AG08396 (cell line): ENCODE measurements at regions not wholly inside any gene's neighbourhood (a gene's known extent, or its start where the extent isn't known, plus 50 kb on each side); places are given as distances from the start of the nearest gene placed in this dataset.

Experiments used
- DNase-seq: peaks from one replicate; pipeline ENCODE4 v3.0.0; 2012; ENCODE audit warnings: low spot score, mixed read lengths

DNA sequence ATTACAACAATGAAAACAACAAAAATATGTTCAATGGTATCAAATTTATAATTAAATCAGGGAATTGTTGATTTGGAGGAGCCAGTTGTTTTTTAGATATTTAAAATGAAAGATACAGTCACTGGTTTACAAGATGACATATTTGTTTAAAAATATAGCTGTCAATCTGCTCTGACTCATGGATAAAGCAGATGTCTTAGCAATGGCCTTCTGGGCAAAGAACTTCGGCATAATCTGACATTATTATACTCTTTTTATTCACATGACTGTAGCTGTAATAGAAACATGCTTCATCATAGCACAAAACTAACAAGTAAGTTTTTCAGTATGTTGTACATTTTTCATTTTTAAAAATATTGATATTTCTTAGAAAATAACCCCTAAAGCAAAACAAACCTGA, 267.4 kb downstream of the CENPW start:
- no peak for DNase-seq

DNA sequence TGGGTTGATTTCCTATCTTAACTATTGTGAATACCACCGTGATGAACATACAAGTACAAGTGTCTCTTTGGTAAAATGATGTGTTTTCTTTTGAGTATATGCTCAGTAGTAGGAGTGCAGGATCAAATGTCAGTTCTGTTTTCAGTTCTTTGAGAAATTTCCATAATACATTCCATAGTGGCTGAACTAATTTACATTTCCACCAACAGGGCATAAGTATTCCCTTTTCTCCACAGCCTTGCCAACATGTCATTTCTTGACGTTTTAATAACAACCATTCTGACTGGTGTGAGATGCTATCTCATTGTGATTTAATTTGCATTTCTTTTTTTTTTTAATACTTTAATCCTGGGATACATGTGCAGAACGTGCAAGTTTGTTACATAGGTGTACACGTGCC, 268.8 kb downstream of the CENPW start:
- DNase-seq, result no peak

DNA sequence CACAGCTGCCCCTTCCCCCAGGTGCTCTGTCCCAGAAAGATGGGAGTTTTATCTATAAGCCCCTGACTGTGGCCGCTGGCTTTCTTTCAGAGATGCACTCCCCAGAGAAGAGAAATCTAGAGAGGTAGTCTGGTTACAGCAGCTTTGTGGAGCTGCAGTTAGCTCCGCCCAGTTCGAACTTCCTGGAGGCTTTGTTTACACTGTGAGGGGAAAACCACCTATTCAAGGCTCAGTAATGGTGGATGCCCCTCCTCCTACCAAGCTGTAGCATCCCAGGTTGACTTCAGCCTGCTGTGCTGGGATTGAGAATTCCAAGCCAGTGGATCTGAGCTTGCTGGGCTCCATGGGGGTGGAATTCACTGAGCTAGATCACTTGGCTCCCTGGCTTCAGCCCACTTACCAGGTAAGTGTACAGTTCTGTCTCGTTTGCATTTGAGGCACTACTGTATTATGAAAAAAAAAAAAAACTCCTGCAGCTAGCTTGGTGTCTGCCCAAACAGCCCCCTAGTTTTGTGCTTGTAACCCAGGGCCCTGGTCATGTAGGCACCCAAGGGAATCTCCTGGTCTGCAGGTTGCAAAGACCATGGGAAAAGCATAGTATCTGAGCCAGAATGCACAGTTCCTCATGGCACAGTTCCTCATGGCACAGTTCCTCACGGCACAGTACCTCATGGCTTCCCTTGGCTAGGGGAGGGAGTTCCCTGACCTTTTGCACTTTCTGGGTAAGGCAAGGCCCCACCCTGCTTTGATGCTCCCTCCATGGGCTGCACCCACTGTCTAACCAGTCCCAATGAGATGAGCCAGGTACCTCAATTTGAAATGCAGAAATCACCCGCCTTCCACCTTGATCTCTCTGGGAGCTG, 275.0 kb downstream of the CENPW start:
- no peak for DNase-seq

DNA sequence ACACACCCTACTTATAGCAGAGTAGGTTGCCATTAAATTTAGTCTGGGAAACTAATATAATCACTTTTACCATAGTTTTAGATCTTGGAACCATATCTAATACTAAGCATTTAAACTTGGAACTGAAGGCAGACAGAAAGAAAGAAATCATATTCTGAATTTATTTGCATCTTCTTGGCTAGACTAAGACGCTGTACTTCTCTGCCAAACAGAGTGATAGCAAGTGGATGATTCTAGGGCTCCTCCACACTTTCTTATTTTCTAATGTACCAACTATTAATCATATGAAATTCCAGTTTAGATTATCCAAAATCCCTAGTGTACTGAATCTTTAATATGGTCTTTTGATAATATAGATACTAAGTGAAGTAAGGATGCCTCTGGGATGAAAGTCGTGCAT, 277.0 kb downstream of the CENPW start:
- DNase-seq, result no peak

DNA sequence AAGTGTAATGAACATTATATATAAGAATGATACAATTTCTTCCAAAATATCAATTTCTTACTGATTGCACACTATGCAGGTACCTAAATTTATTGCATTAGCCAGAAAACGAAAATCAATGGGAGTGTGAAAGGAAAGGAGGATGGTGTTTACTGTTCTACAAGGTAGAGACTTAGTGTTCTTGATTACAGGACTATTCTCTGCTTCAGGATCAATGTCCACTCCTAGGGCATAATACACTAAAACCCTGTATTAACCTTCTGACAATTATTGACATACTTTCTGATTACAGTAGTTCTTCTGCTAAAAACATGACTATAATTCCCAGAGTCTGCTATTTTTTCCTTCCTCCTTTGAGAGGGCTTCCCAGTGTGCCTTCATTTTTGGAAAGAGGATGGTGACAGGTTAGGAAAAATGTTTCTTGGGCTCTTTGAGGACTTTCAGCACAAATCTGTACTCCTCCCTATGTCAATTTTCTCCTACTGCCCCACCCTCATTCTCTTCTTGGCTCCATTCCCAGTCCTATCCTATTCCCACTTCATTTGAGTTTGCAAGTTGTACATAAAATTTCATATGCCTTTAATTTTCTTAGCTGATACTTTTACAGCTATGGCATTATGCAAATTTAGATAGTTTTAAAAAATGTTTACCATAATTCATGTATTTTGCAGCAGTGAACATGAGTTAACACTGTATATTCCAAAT, 278.9 kb downstream of the CENPW start:
- no peak for DNase-seq

DNA sequence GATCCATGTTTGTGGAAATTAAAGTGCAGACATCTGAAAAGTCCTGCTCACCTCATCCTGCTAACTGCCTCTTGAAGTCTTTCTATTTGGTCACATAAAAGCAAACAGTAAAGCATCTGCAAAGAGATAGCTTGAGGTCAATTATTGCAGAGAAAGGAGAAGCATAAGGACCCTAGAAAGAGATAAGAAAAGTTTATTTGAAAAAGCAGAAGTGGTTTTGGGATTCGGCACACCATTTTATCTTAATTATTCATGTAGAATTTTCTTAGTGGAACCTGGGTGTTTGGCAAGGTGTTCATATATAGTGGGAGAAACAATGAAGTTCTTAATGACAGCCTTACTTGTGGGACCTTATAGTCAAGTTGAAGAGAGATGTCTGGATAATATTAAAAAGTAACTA, 280.8 kb downstream of the CENPW start:
- no peak for DNase-seq

DNA sequence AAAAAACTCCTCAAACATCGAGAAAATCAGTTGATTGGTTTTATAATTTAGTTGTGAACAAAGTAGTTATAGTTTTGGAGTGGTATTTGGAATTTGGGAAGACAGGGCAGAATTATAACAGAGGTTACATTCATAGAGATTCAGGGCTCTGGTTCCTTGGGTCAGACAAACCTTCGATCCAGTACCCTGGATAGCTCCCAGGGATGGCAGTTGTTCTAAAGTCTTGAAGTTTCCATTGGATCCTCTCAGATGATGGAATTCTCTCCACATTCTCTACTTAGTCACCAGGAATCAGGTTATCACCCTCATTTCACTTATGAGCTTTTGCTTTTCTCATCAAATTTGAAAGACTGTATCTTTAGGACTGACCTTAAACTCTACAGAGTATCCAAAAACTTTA, 285.1 kb downstream of the CENPW start:
- peak; percentile 36 for DNase-seq

DNA sequence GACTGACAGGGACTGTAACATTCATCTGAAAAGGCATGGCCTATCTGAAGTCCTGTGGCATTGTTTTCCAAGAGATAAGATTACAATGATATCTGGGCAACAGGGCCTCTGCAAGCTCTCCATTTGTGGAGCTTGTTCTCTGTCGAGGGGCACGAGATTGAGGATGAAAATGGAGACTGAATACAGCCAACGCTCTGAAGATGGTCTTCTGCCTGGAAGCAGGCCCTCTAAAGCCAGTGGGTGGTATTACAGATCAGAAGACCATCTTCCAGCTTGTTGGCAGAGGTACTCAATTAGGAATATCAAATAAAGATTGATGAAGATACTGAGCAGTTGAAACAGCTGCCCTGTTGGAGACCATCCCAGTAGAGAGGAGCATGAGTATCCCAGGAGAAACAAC, 288.2 kb downstream of the CENPW start:
- DNase-seq, result no peak

DNA sequence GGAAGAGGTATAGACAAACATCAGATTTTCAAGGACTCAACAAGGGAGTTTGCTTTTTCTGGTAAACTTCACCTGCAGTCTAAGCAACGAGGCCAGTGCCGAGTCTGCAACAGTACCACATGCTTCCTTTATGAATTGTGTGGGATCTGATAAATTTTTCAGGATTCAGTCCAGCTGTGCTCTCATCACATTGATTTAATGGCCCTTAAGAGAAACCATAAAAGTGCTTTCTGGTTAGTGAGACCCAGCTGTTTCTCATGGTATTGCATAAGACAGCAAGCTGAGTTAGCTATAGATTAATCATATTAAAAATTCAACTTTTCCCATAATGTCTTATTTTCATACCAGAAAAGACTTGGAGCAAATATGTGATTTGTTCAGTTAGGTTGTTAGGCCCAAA, 291.4 kb downstream of the CENPW start:
- DNase-seq, result no peak

DNA sequence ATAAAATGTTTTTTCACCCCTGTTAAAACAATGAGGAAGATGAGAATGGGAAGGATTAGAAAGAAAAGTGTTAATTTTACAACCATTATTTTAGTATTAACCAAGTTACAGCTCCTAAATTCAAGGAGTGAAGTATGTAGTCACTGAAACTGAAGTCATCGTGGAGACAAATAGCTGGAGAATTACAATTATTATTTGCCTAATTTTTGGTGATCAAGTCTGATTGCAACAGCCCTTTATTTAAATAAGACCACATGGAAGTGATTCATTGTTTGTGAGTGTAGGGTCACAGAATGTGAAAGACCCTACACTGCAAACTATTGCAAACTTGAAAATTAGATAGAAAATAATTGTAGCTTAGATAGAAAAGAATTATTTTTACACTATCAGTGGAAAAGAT, 292.4 kb downstream of the CENPW start:
- no peak for DNase-seq

DNA sequence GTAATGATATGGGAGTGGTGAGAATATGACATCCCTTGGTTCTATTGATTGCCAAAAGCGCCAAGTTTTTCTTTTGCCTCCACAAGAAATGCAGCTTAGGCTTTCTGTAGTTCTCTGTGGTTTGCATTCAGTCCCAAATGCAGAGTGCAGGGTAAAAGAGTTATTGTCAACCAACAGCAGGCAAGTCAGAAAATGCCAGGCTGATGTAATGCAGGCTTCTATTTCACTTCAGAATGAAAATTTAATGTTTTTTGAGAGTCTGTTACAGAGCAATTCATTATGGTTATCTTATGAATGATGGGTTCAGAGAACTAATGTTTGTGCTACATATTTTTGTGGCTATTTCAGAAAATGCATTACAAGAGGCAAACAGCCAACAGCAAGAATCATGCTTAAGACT, 293.5 kb downstream of the CENPW start:
- no peak for DNase-seq

DNA sequence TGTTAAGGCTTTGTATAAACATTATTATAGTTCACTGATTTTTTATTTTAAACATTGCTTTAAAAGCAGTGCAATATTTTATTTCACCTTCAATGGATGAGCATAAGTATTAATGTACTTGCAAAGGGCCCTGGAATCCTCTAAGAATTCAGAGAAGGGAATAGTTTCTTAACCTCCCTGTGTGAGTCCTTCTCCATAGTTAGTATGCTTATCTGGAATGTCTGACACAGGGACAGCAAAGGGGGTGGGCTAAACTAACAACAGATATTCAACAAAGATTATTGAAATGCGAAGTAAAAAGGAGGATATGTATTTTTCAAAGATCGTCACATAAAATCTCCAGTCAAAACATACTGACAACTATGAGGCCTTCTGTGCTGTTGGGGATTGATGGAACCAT, 300.4 kb downstream of the CENPW start:
- no peak for DNase-seq

DNA sequence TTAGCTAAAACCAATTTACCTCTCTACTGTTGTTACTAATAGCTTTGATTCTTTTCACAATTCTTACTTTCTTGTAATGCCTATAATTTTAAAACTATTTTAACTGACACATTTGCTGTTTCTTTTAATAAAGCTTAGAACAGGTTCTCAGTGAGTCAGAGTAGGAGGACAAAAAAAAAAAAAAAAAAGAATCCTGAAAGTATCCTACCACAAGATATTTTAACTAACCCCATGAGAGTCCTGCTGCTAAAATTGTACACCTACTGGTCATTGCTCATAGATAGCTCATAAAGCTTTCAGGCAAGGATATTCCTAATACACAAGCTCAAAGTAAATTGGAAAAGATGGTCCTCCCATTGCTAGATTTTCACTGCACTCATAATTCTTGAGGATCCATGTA, 301.0 kb downstream of the CENPW start:
- no peak for DNase-seq

DNA sequence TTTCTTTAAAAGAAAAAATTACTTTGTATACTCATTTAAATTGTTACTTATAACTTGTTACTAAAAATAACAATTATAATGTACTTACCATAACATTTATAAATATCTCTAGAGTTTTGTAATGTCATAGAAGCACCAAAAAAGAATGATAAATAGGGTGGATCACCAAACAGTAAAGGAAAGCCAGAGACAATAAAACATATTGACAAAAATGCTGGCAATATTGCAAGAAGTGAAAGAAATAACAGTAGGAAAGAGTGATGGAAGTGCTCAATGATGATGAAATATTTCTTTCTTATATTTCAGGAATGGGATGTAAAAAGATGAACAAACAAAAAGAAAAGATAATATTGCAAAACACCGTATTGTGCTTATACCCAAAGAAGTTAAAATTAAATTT, 301.7 kb downstream of the CENPW start:
- DNase-seq, result no peak

DNA sequence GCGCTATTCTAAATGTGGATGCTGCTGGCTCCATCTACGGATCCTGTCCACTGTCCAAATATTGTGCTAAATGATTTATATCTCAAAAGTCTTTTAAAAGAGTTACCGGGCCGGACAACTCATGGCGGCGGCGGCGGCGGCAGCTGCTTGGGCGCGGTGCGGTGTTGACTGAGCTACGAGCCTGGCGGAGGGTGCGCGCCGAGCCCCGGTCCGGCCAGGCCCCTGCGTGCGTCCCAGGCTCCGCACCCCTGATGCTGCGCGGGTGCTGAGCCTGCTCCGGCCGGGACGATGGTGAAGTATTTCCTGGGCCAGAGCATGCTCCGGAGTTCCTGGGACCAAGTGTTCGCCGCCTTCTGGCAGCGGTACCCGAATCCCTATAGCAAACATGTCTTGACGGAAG, 303.4 kb downstream of the CENPW start:
- no peak for DNase-seq

DNA sequence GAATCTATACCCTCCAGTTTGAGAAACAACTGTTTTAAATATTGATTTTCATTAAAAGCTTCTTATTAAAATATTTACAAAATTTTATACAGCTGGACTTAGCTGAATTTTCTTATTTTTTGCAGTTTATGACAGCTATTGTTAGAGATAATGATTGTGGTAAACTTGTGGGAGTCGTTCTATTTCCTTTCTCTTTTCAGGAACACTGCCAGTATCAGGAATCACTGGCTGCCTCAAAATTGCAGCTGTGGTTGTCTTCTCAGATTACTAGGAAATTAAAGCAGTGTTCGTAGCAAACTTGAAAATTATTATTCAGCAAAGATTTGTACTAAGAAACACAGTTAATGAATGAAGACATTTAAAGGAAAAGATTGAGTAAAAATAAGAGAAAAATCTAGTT, 311.0 kb downstream of the CENPW start:
- DNase-seq, result peak; percentile 16

DNA sequence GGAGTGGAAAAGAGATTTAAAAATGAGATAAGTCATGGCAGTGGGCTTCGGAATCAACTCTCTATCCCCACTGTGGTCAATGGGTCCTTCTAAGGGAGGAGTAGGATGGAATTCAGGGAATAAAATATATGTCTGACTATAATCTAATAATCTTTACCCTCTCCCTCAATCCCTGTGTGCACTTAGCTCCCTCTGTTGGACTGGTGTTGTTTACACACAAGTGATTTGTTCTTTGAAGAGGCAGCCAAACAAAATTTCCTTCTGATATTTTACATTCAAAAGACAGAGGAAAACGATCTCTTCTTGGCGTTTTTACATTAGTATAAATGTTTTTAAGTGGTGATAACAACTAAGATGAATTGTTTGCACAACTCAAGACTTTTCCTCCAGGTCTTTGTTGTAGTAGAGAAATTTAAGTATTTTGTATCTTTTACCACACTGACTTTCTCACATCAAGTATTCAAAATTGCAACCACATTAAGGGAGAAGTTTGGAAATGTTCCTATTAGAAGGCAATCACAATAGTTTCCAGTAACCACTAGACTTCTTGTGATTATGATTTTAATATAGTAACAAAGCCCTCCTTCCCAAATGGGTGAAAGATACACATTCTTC, 317.8 kb downstream of the CENPW start:
- peak; percentile 30 for DNase-seq

DNA sequence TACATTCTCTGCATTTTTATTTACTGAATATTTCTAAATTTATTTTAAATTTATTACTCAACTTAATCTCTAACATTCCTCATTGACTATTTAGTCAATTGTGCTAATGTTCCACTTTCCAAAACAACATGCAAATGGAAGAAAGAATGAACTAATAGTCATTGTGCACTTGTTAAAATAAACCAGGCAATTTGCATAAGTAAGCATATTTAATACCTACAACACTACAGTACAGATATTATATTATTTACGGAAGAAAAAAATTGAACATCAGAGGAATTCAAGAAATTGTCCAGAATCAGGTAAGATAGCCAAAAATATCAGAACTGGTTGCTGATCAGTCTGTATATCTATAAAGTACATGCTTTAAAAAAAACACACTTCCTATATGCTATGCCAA, 320.5 kb downstream of the CENPW start:
- DNase-seq, result no peak

DNA sequence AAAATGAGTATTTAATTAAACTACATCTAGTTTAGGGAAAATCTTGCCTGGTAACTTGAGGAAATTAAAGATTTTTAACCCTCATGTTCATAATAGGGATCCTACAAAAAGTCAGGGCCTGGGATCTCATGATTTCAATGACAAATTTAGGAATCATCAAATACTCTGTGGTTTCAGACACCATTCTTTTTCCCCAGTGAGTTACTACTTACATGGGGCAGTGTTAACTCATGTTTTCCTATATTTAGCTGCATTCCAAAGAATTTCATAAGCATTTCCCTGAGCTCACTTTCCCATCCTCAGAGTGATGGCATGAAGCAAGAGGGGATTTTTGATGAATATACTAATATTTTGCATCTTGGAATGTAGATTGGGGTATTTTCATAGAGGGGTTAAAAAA, 321.7 kb downstream of the CENPW start:
- DNase-seq, result peak; percentile 53

DNA sequence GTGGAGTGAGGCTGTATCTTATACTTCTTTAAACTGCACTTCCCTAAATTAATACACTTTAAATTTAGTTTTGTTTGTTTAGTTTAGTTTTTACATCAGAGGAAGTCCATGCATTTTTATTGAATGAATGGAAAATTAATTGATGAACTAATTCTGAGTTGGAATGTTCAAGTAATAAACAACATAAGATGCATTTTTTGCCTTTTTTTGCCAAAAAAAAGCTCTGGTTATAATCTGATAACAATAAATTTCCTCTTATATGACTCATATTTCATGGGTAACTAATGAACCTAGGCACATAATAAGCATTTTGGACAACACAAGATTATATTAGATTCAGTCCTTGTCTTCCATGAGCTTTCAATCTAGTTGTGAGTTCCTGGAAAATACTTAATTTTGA, 323.1 kb downstream of the CENPW start:
- no peak for DNase-seq

DNA sequence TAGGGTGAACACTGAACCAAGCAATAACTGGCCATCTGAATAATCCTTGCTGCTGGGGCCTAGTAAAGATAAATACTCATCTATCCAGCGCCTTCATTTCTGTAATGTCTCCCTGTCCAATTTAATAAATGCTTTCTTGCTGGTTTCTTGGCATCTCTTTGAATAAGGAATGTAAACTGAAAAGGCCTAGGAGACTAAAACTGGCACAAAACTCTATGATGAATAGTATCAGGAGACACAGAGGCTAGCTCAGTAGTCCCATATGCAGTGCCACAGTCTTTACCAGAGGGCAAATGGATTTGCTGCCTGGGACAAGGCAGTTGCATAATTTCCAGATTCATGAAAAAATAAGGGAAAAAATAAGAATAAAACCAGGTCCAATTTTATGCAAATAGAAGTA, 324.4 kb downstream of the CENPW start:
- DNase-seq, result peak; percentile 10

DNA sequence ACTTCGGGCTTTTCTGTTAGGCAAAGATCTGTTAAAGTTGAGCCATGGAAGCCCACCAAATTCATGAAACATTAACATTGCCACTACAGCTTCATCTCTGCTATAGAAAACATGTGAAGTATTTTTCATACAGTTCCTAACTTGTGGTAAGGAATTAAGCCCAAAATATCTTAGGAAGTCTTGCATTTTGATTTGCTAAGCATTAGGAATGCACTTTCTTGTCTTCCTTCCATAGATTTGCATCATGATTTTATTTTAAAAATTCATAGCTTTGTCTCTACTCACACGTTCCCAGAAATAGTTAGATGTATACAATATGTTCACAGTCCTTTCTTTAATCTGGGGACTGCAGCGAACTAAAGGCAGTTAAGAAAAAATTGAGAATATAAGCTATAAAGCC, 325.6 kb downstream of the CENPW start:
- no peak for DNase-seq

DNA sequence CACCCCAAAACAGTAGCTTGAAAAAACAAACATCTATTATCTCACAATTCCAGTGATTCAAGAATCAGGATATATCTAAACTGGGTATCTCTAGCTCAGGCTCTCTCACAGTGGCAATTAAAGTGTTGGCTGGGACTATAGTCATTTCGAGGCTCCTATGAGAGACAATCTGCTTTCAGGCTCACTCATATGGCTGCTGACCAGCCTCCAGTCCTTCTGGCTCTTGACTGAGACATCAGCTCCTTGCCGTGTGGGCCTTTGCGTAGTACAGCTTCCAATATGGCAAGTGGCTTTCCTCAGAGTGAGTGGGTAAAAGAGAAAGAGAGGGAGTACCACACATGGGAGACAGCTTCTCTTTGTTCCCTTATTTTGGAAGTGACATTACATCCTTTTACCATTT, 327.2 kb downstream of the CENPW start:
- no peak for DNase-seq
